GM19395 (cell line): ENCODE measurements at regions not wholly inside any gene's neighbourhood (a gene's known extent, or its start where the extent isn't known, plus 50 kb on each side); places are given as distances from the start of the nearest gene placed in this dataset.

Experiments
- ATAC-seq: cut with Tn5 transposase; IDR thresholded peaks from one replicate; pipeline ENCODE4 v1.9.1; 2021; ENCODE audit warnings: mild to moderate bottlenecking, moderate library complexity; ENCODE audit not compliant: unreplicated experiment

DNA sequence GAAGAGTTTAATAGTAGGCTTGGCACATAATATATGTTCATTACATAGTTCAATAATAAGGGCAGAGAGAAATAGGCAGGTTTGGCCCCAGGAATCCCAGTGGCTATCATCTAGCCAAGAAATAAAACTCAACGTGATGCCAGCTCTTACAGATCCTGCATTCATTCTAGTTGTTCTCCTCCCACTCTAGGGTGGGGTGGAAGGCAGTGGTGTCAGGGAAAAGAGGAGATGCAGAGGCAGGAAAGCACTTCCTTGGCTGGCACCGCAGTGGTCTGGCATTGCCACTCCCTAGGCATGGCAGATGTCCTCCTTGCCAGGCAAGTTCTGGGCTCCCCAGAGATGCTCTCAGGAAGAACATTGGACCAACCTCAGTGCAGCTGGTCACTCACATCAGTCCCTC lies 383.6 kb downstream of the GRIN2B start:
- ATAC-seq: no peak

DNA sequence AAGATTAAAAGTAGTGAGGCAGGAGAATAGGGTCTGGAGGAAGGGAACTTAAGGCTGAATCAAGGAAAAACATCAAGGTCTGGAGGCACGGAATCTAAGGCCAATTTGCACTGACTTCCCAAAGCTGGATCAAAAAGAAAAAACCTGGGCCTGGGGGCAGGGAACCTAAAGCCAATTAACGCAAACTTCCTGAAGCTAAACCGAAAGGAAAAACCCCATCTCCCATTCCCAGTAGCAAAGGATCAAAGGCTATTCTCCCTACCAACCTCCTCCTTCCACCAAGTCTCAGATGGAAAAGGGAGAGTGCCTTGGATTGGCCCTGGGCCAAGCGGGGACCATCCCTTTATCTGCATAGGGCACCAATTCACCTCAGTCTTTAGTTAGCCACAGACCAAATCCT lies 384.2 kb downstream of the GRIN2B start:
- ATAC-seq: no peak

DNA sequence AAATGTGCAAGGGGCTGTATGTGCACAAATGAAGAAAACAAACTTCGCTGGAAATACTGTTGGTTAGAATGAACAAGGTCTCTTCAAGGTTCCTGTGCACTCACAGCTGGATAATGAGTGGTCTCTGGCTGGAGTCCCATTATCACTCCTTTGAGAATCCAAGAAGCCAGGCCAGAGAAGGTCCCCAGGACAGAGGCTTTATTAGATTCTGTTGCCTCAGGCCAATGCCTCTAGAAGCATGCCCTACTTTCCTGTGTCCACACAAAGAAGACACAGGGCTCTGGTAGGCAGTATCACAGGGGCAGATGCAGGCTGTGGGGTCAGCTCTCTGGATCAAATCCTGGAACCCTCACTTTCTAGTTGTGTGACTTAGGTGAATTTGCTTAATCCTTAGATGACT lies 384.7 kb downstream of the GRIN2B start:
- ATAC-seq: no peak

DNA sequence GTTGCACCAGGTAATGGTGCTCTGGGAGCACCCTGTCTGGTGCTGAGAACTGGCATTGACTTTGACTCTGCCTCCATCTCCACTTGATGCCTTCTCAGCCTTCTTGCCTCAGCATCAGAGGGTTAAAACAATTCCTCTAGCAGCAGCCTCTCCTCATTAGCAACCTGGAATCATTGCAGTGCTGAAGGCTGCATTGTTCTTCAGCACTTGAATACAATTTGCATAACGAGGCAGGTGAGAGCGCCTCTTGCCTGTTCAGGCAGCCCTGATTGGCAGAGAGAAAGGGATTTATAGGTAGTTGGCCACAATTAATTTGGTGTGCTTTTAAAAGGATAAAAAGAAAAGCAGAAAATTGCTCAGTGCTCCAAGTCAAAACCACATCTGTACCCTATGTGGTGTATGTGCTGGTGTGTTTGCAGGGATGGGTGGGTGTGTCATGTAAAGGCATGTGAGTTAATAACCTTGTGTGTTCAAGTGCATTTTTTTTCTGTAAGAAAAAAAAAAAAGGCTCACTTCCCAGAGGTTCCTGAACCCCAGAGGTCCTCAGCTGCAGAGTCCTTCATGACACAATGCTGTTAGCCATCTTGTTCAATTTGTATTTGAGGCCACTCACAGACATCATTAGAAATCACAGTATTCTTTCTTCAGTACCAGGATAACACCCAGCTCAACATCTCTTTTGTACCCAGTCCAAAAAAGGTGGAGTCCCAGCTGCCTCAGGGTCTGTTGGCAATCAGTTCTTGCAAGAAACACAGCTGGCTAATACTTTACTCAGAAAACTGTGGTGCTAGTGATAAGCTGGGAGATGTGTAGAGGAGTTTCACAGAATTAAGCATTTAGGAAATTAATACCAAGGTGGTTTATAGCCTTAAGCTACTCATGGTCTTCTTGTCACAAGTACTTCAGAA lies 385.6 kb downstream of the GRIN2B start:
- ATAC-seq: no peak

DNA sequence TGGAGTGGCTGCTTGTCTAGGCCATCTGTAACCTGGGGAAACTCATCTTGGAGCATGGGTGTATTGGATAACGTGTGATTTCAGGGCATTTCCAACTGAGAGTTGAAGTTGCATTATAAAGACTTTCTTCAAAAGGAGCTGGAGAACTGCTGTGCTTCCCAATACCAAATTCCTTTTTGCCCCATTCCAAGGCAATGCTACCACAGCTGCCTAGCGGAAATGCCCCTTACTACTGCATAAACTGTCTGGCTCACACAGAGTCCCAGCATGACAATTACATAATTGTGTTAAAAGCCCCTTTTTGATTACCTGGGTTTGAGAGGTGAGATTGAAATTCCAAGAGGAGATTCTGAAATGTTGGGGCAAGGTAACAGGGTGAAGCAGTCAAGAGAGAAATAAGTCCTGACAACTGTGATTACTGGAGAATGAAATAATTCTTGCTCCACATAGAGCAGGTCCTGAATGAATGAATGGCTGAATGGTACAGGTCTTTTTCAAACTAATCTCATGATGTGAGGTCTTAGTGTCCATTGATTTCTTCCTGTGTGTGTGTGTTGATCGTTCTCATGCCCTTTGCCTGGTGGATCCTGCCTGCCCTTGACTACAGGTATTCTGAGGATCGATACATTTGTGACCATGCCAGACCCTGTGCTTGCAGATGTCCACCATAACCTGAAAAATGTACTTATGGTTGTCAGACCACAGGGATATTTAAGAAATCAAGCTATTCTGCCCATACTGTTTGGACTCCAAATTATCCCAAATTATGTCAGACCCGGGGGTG lies 386.5 kb downstream of the GRIN2B start:
- no peak for ATAC-seq

DNA sequence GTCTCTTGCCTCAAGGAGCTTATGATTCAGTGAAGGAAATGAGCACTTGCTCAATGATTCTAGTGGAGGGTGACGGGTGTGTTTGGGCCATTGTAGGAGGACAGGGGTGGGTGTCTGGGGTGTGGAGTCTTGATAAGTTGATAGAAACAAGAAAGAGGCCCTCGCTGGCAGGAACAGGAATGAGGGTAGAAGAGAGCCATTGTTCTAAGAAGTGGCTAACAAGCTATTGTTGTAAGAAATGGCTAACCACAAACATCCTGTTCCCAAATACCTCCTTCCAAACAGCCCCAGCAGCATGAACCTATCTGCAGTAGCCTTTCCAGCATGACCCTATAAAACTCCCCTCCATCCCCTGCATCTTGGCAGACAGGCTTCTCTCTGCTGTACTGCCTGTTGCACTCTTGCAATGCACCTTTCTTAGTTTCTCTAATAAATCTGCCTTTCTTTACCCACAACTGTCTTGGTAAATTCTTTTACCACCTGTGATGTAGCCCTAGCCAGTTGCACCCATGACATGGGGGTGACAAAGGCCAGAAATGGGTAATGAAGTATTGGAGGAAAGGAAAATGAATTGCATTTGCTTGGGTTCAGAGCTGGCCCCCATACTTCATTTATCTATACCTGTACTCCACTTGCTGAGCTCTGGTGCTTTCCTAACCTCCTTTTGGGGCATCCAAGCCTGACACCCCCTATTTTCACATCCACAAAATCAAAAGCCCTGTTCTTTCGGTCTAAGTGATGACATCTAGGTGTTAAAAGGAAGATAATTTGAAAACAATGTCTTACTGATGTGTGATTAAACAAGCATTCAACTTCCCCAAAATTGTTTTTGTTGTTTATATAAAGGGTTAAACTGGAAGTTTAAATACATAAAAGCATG lies 389.1 kb downstream of the GRIN2B start:
- ATAC-seq: no peak

DNA sequence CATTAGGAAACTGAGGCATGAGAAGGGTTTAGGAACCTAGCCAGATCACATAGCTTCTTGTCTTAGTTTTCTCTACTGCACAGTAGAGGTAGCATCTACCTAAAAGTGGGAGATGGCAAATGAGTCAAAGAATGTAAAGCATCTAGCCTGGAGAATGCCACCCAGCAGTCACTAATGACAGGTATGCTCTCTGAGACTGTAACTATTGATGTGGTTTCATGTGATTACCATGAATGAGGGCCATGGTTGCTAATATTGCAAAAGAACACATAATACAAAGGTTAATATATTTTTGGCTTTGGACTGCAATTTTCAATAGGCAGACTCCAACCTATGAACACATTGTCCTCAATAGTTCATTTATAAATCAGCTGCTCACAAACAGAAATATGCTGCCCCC lies 389.9 kb downstream of the GRIN2B start:
- no peak for ATAC-seq

DNA sequence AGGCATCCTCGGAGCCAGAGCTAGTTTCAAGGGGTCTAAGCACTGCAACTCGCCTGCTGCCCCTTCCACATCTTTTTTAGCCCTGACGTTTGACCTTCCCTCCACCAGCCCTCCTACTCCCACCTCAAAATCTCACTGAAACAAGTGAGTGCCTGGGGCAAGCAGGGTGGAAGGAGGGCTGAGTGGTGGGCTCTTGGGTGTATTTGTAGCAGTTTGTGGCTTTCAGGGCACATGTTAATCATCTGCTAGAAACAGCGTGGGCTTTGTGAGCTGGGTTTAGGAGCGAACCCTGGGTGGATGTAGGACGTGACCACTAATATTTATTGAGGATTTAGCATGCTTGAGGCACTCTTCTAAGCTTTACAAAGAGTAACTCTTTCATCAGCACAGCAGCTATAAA lies 390.3 kb downstream of the GRIN2B start:
- ATAC-seq: no peak

DNA sequence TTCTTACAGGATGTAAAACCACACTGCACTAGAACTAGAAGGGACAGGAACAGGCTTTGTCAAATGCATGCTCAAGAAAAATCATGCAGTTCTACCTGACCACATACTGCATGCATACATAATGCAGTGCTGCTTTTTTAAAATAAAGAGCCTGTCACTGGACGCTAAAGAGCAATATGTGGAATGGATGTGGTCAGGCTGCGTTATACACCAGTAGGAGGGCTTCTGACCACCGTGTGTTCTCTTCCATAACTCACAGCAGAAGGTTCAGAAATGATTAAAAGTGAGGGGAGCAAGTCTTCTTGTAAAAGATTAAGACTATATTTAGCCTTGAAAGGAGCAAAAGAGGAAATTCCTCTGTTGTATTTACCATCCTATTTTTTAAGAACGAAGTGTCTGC lies 392.0 kb downstream of the EMP1 start:
- ATAC-seq: no peak

DNA sequence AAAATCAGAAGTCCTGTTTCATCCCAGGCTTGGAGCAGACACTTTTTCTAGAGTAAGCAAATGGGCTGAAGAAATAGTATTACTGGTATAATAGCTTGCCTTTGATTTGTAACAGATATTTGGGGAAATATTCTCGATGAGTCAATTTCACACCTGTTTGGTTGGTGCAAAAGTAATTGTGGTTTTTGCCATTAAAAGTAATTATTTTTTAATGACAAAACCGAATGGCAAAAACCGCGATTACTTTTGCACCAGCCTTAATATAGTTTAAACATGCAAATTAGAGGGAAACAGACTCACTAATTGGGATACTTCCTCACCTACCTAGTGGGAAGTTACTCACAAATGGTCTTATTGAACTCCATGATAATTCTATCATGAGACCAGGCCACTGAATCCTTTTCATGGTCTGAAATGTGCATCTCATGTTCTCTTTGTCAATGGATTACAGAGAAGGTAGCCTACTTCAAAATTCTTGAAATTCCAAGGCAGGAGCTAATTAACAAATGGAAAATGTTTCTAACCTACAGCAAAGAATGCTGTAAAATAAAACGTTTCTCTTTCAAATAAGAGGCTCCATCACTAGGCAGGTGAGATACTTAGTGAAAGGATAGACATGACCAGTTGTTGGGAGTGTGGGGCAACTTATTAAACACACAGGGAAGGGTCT lies 391.3 kb downstream of the EMP1 start:
- ATAC-seq: no peak

DNA sequence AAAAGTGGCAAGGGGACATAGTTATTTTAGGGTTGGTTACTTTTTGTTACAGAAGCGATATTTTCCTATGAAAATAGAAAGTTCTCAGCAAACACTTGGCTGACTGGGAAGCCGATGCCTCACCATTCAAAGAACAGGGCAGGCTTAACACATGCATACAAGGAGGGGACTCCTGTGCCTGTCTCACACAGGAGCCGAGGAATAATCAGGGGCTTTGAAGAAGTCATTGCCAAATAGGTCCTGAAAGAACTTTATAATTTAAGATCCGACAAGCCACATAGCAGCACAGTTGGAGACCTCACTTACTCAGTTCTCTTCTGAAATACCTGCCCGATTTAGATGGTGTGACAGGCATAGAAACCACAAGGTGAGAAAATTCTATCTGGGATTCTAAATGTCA lies 389.8 kb downstream of the EMP1 start:
- ATAC-seq: no peak

DNA sequence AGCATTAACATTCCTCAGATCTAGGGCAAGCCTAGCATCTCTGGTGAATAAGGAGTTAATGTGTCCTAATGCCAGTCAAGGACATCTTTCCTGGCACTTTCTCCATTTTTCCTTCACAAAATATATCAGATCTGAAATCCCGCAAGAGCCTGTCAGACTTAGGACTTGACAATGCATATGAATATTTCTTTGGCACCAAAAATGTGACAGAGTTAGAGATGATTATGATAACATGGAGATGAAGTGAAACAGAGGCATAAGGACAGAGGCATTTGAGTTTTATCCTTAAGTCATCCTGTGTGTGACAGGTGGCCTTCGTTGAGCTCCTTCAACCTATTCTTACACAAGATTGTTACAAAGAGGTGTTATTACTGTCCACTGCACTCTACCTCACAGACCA lies 388.0 kb downstream of the EMP1 start:
- no peak for ATAC-seq

DNA sequence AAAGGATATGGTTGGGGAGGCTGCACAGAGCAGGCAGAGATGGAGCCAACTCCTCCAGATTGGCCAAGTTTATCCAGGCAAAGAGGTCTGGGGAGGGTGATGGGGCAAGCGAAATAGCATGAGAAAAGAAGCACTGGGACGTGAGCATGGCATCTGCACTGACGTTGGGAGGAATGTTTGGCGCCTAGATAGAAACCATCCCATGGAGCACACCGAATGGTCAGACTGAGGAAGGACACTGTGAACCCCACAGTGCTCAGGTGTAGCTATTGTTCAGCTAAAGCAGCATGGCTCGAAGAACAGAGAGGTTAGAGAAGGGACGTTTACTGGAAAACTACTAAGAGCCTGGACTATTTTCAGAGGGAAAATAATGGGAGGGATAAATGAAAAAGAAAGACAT lies 387.1 kb downstream of the EMP1 start:
- no peak for ATAC-seq

DNA sequence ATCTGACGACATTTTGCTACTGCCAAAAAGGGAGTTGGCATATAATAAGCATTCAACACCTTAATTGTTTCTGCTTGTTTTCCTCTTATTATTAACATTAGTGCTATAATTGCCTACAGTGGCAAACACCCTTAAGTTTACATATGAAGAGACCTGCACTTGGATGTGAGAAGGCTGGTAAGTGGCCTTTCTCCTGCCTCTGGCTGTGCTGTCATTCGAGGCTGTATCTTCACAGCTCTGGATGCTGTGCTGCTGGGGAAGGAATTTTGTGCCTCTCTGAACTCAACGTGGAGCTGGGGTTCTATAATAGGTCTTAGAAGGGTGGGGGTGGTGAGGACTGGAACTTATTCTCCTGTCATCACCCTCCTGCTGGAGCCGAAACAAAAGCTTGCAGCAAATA lies 385.9 kb downstream of the EMP1 start:
- ATAC-seq: no peak

DNA sequence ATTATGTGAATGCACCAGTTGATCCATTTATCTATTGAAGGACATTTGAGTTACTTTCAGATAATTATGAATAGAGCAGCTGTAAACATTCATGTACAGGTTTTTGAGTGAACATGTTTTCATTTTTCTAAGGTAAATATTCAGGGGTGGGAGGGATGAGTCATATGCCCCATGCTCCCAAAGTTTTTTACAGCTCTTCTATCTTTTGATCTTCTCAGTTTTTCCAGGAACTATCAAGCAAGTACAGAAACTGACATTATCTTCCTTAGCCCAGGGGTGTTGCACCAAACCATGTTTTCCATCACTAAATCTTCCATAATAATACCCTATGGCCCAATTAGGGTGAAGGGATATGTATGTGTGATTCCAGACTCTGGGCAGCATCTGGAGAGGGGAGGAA lies 384.5 kb downstream of the EMP1 start:
- ATAC-seq: no peak

DNA sequence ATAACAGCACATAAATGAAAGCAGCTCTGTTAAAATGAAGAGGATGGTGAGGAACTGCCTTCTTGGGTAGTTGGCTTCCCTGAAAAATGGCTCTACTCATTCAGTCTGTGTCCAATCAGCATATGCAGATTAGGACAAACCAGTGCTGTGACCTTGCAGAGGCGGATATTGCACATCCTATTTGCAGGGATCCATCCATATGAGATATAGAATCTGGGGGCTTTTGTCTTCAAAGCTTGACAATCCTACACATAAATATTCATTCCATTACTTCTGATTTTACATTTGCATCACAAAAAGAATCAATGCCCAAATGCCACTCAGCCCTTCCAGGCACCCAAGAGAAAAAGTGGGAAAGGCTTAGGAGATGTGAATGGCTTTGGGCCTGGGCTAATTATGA lies 383.7 kb downstream of the EMP1 start:
- ATAC-seq: no peak

DNA sequence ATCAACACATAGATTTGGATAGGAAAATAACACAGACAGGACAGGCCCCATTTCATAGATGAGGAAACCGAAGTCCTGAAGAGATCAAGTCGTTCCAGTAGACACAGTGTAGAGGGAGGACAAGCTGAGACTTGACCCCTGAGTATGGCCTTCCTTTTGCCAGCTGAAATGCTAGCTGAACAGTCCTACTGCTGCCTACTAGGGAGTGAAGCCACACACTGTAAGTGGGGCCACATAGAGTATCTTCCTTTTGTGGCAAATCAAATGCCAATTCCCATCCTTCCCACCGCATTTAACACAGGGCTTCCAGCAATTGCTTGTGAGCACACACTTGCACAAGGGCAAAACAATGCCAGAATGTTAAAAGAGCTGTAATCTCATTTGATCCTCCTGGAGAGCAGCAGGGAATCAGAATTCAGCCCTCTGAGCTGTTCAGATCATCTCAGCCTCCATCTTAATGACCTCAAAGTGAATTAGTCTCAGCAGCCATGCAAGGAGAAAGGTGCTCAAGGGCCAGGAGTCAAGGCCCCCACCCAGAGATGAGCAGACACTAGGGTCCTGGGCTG lies 380.5 kb downstream of the EMP1 start:
- no peak for ATAC-seq

DNA sequence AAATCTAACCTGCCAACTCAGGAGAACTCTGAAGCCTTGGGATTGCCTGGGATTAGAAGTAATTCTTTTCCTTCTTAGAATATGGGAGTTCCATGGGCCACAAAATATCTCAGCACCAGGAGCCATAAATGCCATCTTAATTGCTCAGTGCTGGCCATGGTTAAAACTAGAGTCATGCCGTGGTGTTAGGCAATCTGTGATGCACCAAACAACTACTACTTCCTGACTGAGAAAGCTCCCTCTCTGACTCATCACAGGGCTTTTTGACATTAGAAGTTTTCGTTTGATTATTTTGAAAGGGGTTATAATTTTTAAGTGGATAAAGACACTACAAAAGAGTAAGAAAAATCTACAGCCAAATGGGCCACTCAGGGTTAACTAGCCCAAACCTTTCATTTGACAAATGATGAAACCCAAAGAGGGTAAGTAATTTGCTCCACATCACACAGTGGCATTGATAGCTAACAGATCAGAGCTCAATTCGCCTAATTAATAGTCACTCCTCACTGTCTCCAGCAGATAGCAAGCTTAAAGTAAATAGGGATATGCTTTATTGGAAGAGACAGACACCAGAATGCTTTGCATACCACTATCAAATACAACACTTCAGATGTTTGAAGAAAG lies 377.3 kb downstream of the EMP1 start:
- ATAC-seq: no peak

DNA sequence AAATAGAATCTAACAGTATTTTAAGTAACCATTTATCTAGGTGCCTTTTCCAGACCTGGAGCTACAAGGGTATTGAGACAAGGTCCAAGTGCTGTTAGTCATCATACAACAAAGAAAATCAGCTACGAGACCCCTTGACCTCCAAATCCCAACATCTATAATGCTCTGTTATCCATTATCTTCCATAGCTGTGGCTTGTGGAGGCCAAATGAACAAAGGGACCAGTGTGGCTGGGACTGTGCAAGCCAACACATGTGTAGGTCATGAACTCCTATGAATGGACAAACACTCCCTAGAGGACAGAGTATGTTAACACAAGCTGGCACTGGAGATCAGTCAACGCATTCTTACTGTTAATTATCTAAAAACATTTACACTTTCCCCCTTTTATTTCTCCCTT lies 374.5 kb downstream of the EMP1 start:
- ATAC-seq: no peak
